Smooth muscle cell (in vitro differentiated cells): ENCODE measurements at regions not wholly inside any gene's neighbourhood (a gene's known extent, or its start where the extent isn't known, plus 50 kb on each side); places are given as distances from the start of the nearest gene placed in this dataset.

Source experiments
- DNase-seq: peaks from one replicate; lab custom pipeline; 2025; ENCODE audit not compliant: unreplicated experiment; lab: John Stamatoyannopoulos, UW
- H2AFZ ChIP-seq: fragments of 200-600 bp; sonication (generic); 2 replicates; pipeline ENCODE4 v1.6.0; 2016; ENCODE audit warnings: antibody characterized with exemption, low read depth, mild to moderate bottlenecking
- H3F3A ChIP-seq: fragments of 200-600 bp; sonication (generic); 2 replicates; pipeline ENCODE4 v1.6.0; 2017; ENCODE audit warnings: antibody characterized with exemption, low read depth
- H3K27ac ChIP-seq: fragments of 200-600 bp; sonication (generic); 2 replicates; pipeline ENCODE4 v1.5.1; 2016; ENCODE audit warnings: low read depth, mild to moderate bottlenecking
- H3K27me3 ChIP-seq: fragments of 200-600 bp; sonication (generic); 2 replicates; pipeline ENCODE4 v1.6.1; 2016; ENCODE audit warnings: low read depth, mild to moderate bottlenecking
- H3K36me3 ChIP-seq: fragments of 200-600 bp; sonication (generic); 2 replicates; pipeline ENCODE4 v1.5.1; 2016; ENCODE audit warnings: low read depth
- H3K4me1 ChIP-seq: fragments of 200-600 bp; sonication (generic); 2 replicates; pipeline ENCODE4 v1.5.1; 2016; ENCODE audit warnings: low read depth
- H3K4me2 ChIP-seq: fragments of 200-600 bp; sonication (generic); 2 replicates; pipeline ENCODE4 v1.6.0; 2016; ENCODE audit warnings: mild to moderate bottlenecking
- H3K4me3 ChIP-seq: fragments of 200-600 bp; sonication (generic); 2 replicates; pipeline ENCODE4 v1.5.1; 2016; ENCODE audit warnings: mild to moderate bottlenecking
- H3K79me2 ChIP-seq: fragments of 200-600 bp; sonication (generic); 2 replicates; pipeline ENCODE4 v1.6.0; 2016; ENCODE audit warnings: low read depth, mild to moderate bottlenecking
- H3K9ac ChIP-seq: fragments of 200-600 bp; sonication (generic); 2 replicates; pipeline ENCODE4 v1.6.0; 2016; ENCODE audit warnings: low read depth
- H3K9me3 ChIP-seq: fragments of 200-600 bp; sonication (generic); replicated peaks from 2 replicates; pipeline ENCODE4 v1.5.1; 2016; ENCODE audit warnings: low read depth
- H4K20me1 ChIP-seq: fragments of 200-600 bp; sonication (generic); 2 replicates; pipeline ENCODE4 v1.6.0; 2016; ENCODE audit warnings: low read depth
- CTCF ChIP-seq: fragments of 200-600 bp; sonication (generic); IDR thresholded peaks from 2 replicates; pipeline ENCODE4 v1.5.1; 2017; ENCODE audit warnings: borderline replicate concordance, mild to moderate bottlenecking, antibody characterized with exemption; ENCODE audit not compliant: insufficient read depth, poor library complexity, severe bottlenecking
- whole genome bisulfite sequencing: methylation state at CpG from one replicate; pipeline ENCODE4 v1.1.7; 2016; ENCODE audit warnings: low lambda C conversion rate; 5-methylcytosine and 5-hydroxymethylcytosine counted together

GRCh38 chr7:81501220-81501619 is 268.6 kb downstream of the HGF start:
- H3K27me3 ChIP-seq, result no peaks in the 10 kb centered on the region
- H3K9me3 ChIP-seq, result no peaks in the 10 kb centered on the region
- H3K4me2 ChIP-seq, result no peak overlapping the region
- H3K36me3 ChIP-seq, result no peaks in the 10 kb centered on the region
- H3K9ac ChIP-seq, result no peak overlapping the region
- H4K20me1 ChIP-seq, result no peaks in the 10 kb centered on the region
- WGBS, result 57% methylated on average over 2 of the region's 2 CpGs
- H3K79me2 ChIP-seq, result no peaks in the 10 kb centered on the region
- TF ChIP-seq CTCF, result peak; percentile 26
- no peak overlapping the region for H3K27ac ChIP-seq
- H2AFZ ChIP-seq, result peak overlapping the region; percentile 33
- H3K4me3 ChIP-seq, result no peak overlapping the region
- H3F3A ChIP-seq, result no peaks in the 10 kb centered on the region
- no peak for DNase-seq
- H3K4me1 ChIP-seq, result no peaks in the 10 kb centered on the region

- Histone ChIP-seq H3K9me3 (no peaks in the 10 kb centered on the region), H3F3A (no peaks in the 10 kb centered on the region), H3K4me1 (no peaks in the 10 kb centered on the region), H3K9ac (no peak overlapping the region), H4K20me1 (no peaks in the 10 kb centered on the region), H3K79me2 (no peaks in the 10 kb centered on the region), H3K27ac (no peak overlapping the region), H3K36me3 (no peaks in the 10 kb centered on the region), H3K4me3 (no peak overlapping the region), H3K27me3 (no peaks in the 10 kb centered on the region), H3K4me2 (no peak overlapping the region), H2AFZ (no peak overlapping the region)
- no peak for DNase-seq
- WGBS, result 85% methylated on average over 8 of the region's 8 CpGs
- no peak for TF ChIP-seq CTCF
These were observed 269.2 kb downstream of the HGF start for GRCh38 chr7:81500631-81501030.

- no peaks in the 10 kb centered on the region for H3K36me3 ChIP-seq
- H3K9ac ChIP-seq, result no peak overlapping the region
- no peaks in the 10 kb centered on the region for H3F3A ChIP-seq
- H4K20me1 ChIP-seq, result no peaks in the 10 kb centered on the region
- peak overlapping the region; percentile 56 for H2AFZ ChIP-seq
- peak overlapping the region; percentile 52 for H3K4me2 ChIP-seq
- no peaks in the 10 kb centered on the region for H3K27me3 ChIP-seq
- H3K79me2 ChIP-seq, result no peaks in the 10 kb centered on the region
- peak; percentile 86 for TF ChIP-seq CTCF
- 63% methylated on average over 4 of the region's 4 CpGs for WGBS
- H3K27ac ChIP-seq, result no peak overlapping the region
- H3K4me3 ChIP-seq, result no peak overlapping the region
- no peak for DNase-seq
- H3K4me1 ChIP-seq, result no peaks in the 10 kb centered on the region
- H3K9me3 ChIP-seq, result no peaks in the 10 kb centered on the region
These were observed 270.4 kb downstream of the HGF start for GRCh38 chr7:81499262-81500116.

- no peaks in the 10 kb centered on the region for H4K20me1 ChIP-seq
- H3K79me2 ChIP-seq, result no peaks in the 10 kb centered on the region
- H3K4me2 ChIP-seq, result no peak overlapping the region
- H3K27ac ChIP-seq, result no peak overlapping the region
- no peaks in the 10 kb centered on the region for H3K9me3 ChIP-seq
- no peaks in the 10 kb centered on the region for H3K4me1 ChIP-seq
- DNase-seq, result no peak
- no peaks in the 10 kb centered on the region for H3K36me3 ChIP-seq
- H3F3A ChIP-seq, result no peaks in the 10 kb centered on the region
- H2AFZ ChIP-seq, result no peak overlapping the region
- 90% methylated on average over 1 of the region's 1 CpG for WGBS
- TF ChIP-seq CTCF, result no peak
- H3K27me3 ChIP-seq, result no peaks in the 10 kb centered on the region
- no peak overlapping the region for H3K9ac ChIP-seq
- H3K4me3 ChIP-seq, result no peak overlapping the region
These were observed 271.7 kb downstream of the HGF start for GRCh38 chr7:81498176-81498575.
